ENCODE measurements at regions not wholly inside any gene's neighbourhood (a gene's known extent, or its start where the extent isn't known, plus 50 kb on each side); places are given as distances from the start of the nearest gene placed in this dataset.
"Not testable (repeated sequence)": the region's sequence is repeated elsewhere in the genome, so short reads cannot be mapped to it uniquely, and the experiment has no call there.

DNA sequence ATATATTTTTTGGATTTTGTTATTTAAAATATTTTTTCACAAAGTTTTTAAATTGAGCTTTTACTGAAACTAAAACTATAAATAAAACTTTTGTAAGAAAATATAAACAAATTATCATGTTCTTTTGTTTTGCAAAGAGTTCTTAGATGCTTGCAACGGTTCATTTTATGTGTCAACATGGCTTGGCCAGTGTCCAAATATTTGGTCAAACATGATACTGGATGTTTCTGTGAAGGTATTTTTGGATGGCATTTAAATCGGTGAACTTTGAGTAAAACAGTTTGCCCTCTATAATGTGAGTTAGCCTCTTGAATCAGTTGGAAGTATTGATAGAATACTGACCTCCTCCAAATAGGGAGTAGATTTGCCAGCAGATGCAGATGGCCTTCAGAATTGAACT, 612.6 kb upstream of the NECTIN3 start:
- no peak overlapping the region for H3K4me3 ChIP-seq (ENCODE audit: low read length)
- DNase-seq (ENCODE audit: low read depth, low spot score): no peak

- no peak overlapping the region for H3K4me3 ChIP-seq (ENCODE audit: low read length)
- DNase-seq (ENCODE audit: low read depth, low spot score): no peak
Observed at GRCh38 chr3:110470310-110470709, 601.3 kb upstream of the NECTIN3 start.

DNA sequence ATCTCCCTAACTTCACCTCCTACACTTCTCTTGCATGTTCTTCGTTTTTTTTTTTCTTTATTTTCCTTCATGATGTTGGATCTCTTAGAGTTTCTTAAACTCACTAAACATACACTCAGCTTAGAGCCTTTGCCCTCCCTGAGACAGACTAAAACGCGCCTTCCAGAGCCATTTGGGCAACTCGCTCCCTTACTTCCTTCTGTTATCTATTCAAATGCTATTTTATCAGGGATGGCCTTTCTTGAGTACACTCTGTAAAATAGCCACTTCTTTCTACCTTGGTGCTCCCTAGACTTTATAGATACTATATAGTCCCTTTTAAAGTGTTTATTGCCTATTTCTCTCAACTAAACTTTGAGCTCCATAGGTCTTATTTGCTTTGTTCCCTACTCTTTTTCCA, 598.2 kb upstream of the NECTIN3 start:
- no peak for DNase-seq (ENCODE audit: low read depth, low spot score)
- H3K4me3 ChIP-seq (ENCODE audit: low read length): no peak overlapping the region

DNA sequence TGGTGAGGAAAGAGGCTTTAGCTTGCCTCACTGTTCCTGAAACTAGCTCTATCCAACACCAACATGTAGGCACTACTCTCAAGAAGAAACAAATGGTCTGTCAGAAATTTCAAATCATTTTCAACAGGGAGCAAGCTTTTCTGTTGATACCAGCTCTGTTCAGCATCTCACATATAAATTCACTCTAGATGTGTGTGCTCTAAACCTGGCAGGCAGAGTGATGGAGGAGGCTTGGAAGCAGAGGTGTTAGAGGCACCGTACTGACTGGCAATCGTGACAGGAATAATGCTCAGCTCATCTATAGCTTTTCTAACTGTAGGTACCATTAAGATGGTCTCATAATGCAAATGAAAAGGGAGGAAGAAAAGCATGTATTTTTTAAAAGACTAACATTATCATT, 597.2 kb upstream of the NECTIN3 start:
- H3K4me3 ChIP-seq (ENCODE audit: low read length): no peak overlapping the region
- no peak for DNase-seq (ENCODE audit: low read depth, low spot score)

DNA sequence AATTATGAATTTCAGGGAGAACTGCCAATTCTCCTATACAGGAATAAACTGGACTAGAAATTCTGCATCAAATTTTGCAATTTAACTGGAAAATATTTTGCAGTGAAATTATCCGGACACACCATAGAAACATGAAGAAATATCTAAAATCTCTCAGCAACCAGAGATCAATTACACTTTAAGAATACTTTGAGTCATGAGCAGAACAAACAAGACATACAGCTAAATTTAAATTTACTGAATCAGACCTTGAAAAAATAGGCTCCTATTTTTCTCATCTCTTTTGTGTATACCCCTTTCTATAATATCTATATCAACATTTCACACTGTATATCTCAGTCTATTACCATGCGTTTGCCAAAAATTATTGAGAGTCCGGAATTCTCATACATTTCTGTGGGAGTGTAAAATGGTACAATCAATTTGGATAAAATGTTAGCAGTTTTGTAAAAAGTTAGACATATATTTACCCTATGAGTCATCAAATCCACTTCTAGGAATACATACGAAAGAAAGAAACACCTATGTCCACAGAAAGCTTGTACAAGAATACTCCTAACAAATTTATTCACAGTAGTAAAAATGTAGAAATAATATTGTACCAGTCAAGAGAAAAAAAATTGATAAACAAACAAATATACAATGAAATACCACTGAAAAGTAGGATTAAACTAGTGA, 593.1 kb upstream of the NECTIN3 start:
- DNase-seq (ENCODE audit: low read depth, low spot score): no peak
- no peak overlapping the region for H3K4me3 ChIP-seq (ENCODE audit: low read length)

- H3K4me3 ChIP-seq (ENCODE audit: low read length): no peak overlapping the region
- DNase-seq (ENCODE audit: low read depth, low spot score): no peak
Observed at GRCh38 chr3:110479731-110480130, 591.9 kb upstream of the NECTIN3 start.

DNA sequence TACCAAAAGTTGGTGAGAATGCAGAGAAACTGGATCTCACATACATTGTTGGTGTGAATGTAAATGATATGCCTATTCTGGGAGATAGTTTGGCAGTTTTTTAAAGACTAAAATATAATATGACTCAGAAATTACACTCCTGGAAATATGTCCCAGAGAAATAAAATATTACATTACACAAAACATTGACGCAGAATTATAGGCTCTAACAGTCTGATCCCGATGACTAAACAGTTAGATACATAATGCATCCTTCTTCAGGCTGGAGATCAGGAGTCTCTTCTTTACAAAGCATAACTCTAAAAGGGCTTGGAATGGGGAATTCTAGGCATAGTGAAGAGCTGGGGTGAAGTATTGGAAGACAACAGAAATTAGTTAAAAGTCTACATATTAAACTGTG, 586.2 kb upstream of the NECTIN3 start:
- no peak for DNase-seq (ENCODE audit: low read depth, low spot score)
- H3K4me3 ChIP-seq (ENCODE audit: low read length): no peak overlapping the region

DNA sequence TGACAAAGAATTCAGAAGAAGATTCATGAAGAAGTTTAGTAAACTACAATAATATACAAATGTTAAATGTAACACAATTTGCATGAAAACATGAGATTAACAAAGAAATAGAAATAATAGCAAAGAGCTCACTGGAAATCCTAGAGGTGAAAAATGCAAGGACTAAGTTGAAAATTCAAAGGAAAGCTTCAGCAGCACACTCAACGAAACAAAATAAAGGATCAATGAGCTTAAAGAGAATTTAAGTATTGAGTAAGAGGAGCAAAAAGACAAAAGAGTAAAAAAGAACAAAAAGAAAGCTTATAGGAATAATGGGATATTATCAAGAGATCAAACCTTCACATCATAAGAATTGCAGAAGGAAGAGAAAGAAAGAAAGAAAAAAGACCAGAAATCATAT, 583.8 kb upstream of the NECTIN3 start:
- no peak for DNase-seq (ENCODE audit: low read depth, low spot score)
- no peak overlapping the region for H3K4me3 ChIP-seq (ENCODE audit: low read length)

- no peak for DNase-seq (ENCODE audit: low read depth, low spot score)
- H3K4me3 ChIP-seq (ENCODE audit: low read length): no peak overlapping the region
Observed at GRCh38 chr3:110491413-110491812, 580.2 kb upstream of the NECTIN3 start.

- DNase-seq (ENCODE audit: low read depth, low spot score): no peak
- no peak overlapping the region for H3K4me3 ChIP-seq (ENCODE audit: low read length)
Observed at GRCh38 chr3:110492876-110493275, 578.7 kb upstream of the NECTIN3 start.

DNA sequence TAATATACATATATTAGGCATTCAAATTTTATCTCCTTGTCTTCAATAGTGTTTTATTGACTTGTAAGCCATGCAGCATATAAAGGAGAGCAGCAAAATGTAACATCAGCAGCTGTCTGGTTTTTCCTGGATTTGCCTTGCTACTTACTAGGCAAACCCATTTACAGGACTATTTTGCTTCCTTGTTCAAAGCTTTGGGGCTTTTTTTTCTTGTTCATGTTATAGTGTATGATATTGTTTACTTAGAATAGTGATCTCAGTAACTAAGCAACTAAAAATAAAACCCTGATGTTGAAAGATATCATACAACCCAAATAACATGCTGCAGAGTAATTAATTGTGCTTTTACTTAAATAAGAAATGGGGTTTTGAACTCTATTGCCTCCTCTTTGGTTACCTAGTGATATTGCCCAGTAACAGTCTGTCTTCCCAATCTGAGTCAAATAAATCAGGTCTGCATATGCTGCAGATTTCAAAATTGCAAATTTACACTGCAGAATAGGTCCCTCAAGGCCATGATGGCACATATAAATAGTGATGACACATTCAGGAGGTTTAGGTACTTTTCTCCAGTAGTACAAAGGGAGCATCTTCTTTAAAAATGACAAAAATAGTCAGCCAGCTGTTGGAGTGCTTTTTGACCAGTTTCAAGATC, 578.1 kb upstream of the NECTIN3 start:
- DNase-seq (ENCODE audit: low read depth, low spot score): no peak
- H3K4me3 ChIP-seq (ENCODE audit: low read length): no peak overlapping the region

DNA sequence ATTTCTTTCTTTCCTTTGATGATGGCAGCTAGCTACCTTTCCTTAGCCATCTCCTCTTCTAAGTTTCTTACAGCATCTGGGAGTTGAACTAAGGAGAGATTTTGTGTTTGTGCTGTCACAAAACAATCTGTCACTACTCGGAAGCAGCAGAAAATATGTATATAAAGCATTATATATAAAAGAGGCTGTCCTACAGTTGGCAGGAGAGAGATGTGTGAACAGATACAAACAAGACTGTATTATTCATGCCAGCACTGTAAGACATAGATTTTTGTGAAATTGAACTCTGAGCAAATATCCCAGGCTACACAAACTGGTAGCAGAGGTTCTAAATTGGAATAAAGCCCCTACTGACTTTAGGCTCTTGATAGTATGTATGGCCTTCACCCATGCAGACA, 577.5 kb upstream of the NECTIN3 start:
- H3K4me3 ChIP-seq (ENCODE audit: low read length): no peak overlapping the region
- no peak for DNase-seq (ENCODE audit: low read depth, low spot score)

- no peak overlapping the region for H3K4me3 ChIP-seq (ENCODE audit: low read length)
- no peak for DNase-seq (ENCODE audit: low read depth, low spot score)
Observed at GRCh38 chr3:110494728-110495127, 576.9 kb upstream of the NECTIN3 start.

- DNase-seq (ENCODE audit: low read depth, low spot score): no peak
- H3K4me3 ChIP-seq (ENCODE audit: low read length): no peak overlapping the region
Observed at GRCh38 chr3:110495201-110495927, 576.3 kb upstream of the NECTIN3 start.

- no peak for DNase-seq (ENCODE audit: low read depth, low spot score)
- H3K4me3 ChIP-seq (ENCODE audit: low read length): no peak overlapping the region
Observed at GRCh38 chr3:110504401-110504800, 567.2 kb upstream of the NECTIN3 start.

DNA sequence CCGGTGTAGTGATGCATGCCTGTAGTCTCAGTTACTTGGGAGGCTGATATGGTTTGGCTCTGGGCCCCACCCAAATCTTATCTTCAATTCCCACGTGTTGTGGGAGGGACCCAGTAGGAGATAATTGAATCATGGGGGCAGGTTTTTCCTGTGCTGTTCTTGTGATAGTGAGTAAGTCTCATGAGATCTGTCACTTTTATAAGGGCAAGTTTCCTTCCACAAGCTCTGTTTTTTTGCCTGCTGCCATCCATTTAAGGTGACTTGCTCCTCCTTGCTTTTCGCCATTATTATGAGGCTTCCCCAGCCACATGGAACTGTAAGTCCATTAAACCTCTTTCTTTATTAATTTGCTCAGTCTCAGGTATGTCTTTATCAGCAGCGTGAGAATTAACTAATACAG, 566.7 kb upstream of the NECTIN3 start:
- no peak overlapping the region for H3K4me3 ChIP-seq (ENCODE audit: low read length)
- no peak for DNase-seq (ENCODE audit: low read depth, low spot score)

DNA sequence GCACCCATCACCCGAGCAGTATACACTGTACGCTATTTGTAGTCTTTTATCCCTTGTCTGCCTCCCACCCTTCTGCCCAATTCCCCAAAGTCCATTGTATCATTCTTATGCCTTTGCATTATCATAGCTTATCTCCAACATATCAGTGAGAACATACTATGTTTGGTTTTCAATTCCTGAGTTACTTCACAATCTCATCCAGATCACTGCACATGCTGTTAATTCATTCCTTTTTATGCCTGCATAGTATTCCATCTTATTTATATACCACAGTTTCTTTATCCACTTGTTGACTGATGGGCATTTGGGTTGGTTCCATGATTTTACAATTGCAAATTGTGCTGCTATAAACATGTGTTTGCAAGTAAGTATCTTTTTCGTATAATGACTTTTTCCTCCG, 564.7 kb upstream of the NECTIN3 start:
- no peak for DNase-seq (ENCODE audit: low read depth, low spot score)
- H3K4me3 ChIP-seq (ENCODE audit: low read length): no peak overlapping the region

- H3K4me3 ChIP-seq (ENCODE audit: low read length); DNase-seq (ENCODE audit: low read depth, low spot score): not testable (repeated sequence)
Observed at GRCh38 chr3:110507570-110507969, 564.0 kb upstream of the NECTIN3 start.

DNA sequence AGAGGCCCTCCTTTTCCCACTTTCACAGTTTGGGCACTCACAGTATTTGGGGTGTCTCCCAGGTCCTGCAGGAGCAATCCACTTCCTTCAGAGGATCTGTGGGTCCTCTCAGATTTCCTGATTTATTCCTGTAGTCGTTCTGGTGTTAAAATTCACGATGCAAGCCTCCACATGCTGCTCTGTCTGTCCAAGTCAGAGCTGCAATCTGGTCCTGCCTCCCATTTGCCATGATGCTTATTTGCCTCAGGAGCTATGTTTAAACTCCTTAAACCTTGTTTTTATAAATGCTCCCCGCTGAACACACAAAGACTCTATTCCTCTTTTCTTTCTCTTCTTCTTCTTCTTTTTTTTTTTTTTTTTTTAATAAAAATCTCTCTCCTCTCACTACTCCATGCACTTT, 558.7 kb upstream of the NECTIN3 start:
- no peak for DNase-seq (ENCODE audit: low read depth, low spot score)
- no peak overlapping the region for H3K4me3 ChIP-seq (ENCODE audit: low read length)

GRCh38 chr3:110518031-110518430, 553.6 kb upstream of the NECTIN3 start:
- no peak for DNase-seq (ENCODE audit: low read depth, low spot score)
- H3K4me3 ChIP-seq (ENCODE audit: low read length): no peak overlapping the region

DNA sequence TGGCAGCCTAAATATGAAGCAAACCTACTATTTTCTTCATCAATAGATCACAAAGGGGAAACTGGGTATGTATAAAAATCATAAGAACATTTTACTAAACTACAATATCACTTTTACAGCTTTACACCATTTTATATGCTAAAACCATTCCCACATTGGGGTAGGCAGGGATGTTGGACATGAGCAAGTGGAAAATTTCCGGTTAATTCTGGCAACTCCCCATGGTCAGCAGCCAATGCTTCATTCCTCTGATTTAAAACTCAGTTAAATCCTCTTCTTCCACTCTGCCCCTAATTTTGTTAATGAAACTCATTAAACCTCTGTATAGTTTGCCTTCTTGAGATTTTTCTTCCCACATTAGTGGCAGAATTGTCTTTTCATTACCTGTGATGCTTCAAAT, 552.5 kb upstream of the NECTIN3 start:
- DNase-seq (ENCODE audit: low read depth, low spot score): no peak

More for the DNA sequence above, 552.5 kb upstream of the NECTIN3 start:
- H3K4me3 ChIP-seq (ENCODE audit: low read length): no peak overlapping the region
